Tibial nerve (tissue), 3 donors: ENCODE measurements at regions not wholly inside any gene's neighbourhood (a gene's known extent, or its start where the extent isn't known, plus 50 kb on each side); places are given as distances from the start of the nearest gene placed in this dataset.

Experiments used
- CTCF ChIP-seq, 5 experiments: fragments of 200-600 bp in 3 of 5; fragments of 450-650 bp in 2 of 5; sonication (generic) in 3 of 5; IDR thresholded peaks; one replicate each; pipeline ENCODE4 v1.5.1; 2016 to 2019; ENCODE audit warnings: antibody characterized with exemption in 5 of 5, mild to moderate bottlenecking in 3 of 5, moderate library complexity in 2 of 5
- POLR2A ChIP-seq, 2 donors: fragments of 450-650 bp; IDR thresholded peaks; one replicate each; pipeline ENCODE4 v1.6.1; 2017; ENCODE audit warnings: antibody characterized with exemption in 2 of 2, mild to moderate bottlenecking in 2 of 2, moderate library complexity in 2 of 2

DNA sequence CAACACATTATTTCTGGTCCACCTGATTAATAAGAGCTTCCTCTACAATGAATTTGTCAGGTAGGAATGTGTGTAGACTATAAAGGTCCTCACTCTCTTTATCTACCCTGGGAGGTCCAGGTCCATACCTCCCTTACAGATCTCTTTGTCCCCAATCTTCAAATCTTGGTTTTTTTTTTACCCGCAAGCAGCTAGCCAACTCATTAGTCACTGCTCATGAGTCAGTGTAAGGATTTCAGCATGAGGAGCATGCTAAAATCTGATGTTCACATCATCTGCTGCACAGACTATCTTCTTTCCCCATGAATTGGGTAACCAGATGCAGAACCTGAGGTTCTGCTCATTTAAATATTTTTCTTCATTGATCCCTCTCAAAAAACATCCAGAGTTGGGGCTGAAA lies 397.0 kb upstream of the ISX start:
- TF ChIP-seq CTCF (IDR thresholded peaks at IDR 0.05) (no peak), POLR2A (IDR thresholded peaks at IDR 0.05) (no peak)
